ENCODE measurements at regions not wholly inside any gene's neighbourhood (a gene's known extent, or its start where the extent isn't known, plus 50 kb on each side); places are given as distances from the start of the nearest gene placed in this dataset.

DNA sequence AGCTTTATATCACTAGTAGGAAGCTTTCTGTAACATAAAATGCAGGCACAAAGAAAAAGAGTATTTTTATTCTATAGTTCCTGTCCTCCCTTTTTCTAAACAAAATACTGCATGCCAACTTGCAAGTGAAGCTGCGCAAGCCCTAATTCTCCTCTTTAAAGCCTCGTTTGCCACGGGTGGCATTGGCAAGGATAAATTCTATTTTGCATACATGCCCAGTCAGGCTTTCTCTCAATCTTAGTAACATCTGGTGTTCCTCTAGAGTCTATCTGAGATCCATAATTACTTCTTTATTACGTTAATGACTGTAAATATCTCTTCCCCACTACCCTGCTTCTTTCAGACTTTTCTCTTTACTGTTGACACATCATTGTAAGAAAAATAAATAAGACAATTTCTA lies 97.1 kb upstream of the DAAM1 start:
- Histone ChIP-seq H3K4me3 (no peak overlapping the region), H3K27ac (no peak overlapping the region), H3K4me1 (replicated peaks) (no peaks in the 10 kb centered on the region), H3K36me3 (no peaks in the 10 kb centered on the region), H3K27me3 (replicated peaks; ENCODE audit: insufficient read depth) (no peaks in the 10 kb centered on the region), H3K9me3 (no peaks in the 10 kb centered on the region)
- TF ChIP-seq CTCF (IDR thresholded peaks at IDR 0.05) (no peak), POLR2AphosphoS5 (IDR thresholded peaks at IDR 0.05) (no peak), POLR2A (IDR thresholded peaks at IDR 0.05) (no peak)
- 52% methylated on average over 4 of the region's 4 CpGs for WGBS
- DNase-seq (ENCODE audit: low spot score), result no peak
- intact Hi-C loops (cut with DNase I), result no loop called here

DNA sequence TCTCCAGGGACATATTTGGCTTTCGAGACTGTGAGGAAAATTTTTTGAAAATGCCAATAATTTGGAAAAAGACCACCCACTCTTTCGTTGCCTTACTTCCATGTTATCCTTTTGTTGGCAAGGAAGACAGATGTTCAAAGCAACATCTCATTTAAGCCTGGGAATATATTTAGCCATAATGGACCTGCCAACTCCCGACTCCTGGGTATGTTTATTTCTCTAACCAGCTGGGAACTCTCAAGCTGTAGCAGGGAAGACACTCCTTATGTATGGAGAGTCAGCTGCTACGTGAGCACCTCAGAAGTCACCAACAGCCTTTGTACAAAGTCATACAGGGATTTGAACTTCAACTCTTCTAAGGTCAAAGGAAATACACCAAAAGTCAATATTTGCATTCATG lies 96.5 kb upstream of the DAAM1 start:
- TF ChIP-seq CTCF (IDR thresholded peaks at IDR 0.05) (no peak), POLR2A (IDR thresholded peaks at IDR 0.05) (no peak), POLR2AphosphoS5 (IDR thresholded peaks at IDR 0.05) (no peak)
- no peak for DNase-seq (ENCODE audit: low spot score)
- Histone ChIP-seq H3K4me3 (no peak overlapping the region), H3K27me3 (replicated peaks; ENCODE audit: insufficient read depth) (no peaks in the 10 kb centered on the region), H3K9me3 (no peaks in the 10 kb centered on the region), H3K27ac (no peak overlapping the region), H3K36me3 (no peaks in the 10 kb centered on the region), H3K4me1 (replicated peaks) (no peaks in the 10 kb centered on the region)
- intact Hi-C loops (cut with DNase I), result no loop called here
- 69% methylated on average over 4 of the region's 4 CpGs for WGBS

GRCh38 chr14:59093902-59094301 lies 94.6 kb upstream of the DAAM1 start:
- H3K36me3 ChIP-seq, result no peaks in the 10 kb centered on the region
- intact Hi-C loops (cut with DNase I), result no loop called here
- H3K27me3 ChIP-seq (replicated peaks; ENCODE audit: insufficient read depth), result no peaks in the 10 kb centered on the region
- no peak overlapping the region for H3K4me3 ChIP-seq
- TF ChIP-seq POLR2AphosphoS5 (IDR thresholded peaks at IDR 0.05), result no peak
- TF ChIP-seq POLR2A (IDR thresholded peaks at IDR 0.05), result no peak
- no peak for TF ChIP-seq CTCF (IDR thresholded peaks at IDR 0.05)
- 67% methylated on average over 7 of the region's 7 CpGs for WGBS
- no peak overlapping the region for H3K27ac ChIP-seq
- no peak for DNase-seq (ENCODE audit: low spot score)
- no peaks in the 10 kb centered on the region for H3K4me1 ChIP-seq (replicated peaks)
- H3K9me3 ChIP-seq, result no peaks in the 10 kb centered on the region

DNA sequence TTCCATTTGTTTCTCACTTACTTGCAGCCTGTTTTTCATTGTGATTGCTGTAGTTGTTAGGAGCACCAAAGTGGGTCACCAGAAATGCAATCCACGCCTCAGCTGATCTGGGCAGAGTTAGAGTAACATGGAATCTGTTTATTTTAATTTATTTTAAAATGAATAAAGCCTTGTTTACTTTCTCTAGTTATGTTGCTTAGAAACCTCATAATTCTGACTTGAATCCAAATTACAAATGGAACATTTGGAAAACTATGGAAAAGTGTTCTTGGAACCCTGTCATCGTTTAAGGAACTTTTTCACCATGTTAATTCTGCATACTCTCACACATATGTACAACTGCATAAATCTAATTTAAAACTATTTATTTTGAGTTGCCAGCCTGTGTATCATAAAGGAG lies 92.2 kb upstream of the DAAM1 start:
- H3K27ac ChIP-seq, result no peak overlapping the region
- no peak overlapping the region for H3K4me3 ChIP-seq
- WGBS, result 32% methylated on average over 2 of the region's 2 CpGs
- no peaks in the 10 kb centered on the region for H3K4me1 ChIP-seq (replicated peaks)
- H3K9me3 ChIP-seq, result no peaks in the 10 kb centered on the region
- TF ChIP-seq CTCF (IDR thresholded peaks at IDR 0.05) (no peak), POLR2A (IDR thresholded peaks at IDR 0.05) (no peak), POLR2AphosphoS5 (IDR thresholded peaks at IDR 0.05) (no peak)
- DNase-seq (ENCODE audit: low spot score), result no peak
- no peaks in the 10 kb centered on the region for H3K36me3 ChIP-seq
- intact Hi-C loops (cut with DNase I), result no loop called here
- no peaks in the 10 kb centered on the region for H3K27me3 ChIP-seq (replicated peaks; ENCODE audit: insufficient read depth)

DNA sequence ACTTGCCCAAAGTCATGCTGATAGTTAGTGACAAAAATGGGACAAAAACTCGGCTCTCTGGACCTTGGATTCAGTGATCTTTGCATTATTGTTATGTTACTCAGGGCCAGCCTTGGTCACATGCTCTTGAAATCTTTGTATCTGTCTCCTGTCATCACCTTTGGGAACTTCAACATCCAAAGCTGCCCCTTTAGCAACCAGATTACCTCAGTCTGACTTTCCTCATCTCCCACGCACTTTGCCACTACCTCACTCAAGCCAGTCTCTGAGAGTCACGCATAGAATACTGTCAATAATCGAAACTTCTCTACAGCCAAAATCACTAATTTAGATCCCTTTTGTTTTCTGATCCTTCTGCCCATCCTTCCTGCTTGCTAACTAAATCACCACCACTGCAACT lies 90.8 kb upstream of the DAAM1 start:
- intact Hi-C loops (cut with DNase I), result no loop called here
- no peak overlapping the region for H3K4me3 ChIP-seq
- H3K36me3 ChIP-seq, result no peaks in the 10 kb centered on the region

More for the DNA sequence above, 90.8 kb upstream of the DAAM1 start:
- TF ChIP-seq CTCF (IDR thresholded peaks at IDR 0.05) (no peak), POLR2A (IDR thresholded peaks at IDR 0.05) (no peak), POLR2AphosphoS5 (IDR thresholded peaks at IDR 0.05) (no peak)
- H3K9me3 ChIP-seq, result no peaks in the 10 kb centered on the region
- H3K27ac ChIP-seq, result no peak overlapping the region
- H3K4me1 ChIP-seq (replicated peaks), result no peaks in the 10 kb centered on the region
- WGBS, result 98% methylated on average over 4 of the region's 4 CpGs
- no peak for DNase-seq (ENCODE audit: low spot score)
- no peaks in the 10 kb centered on the region for H3K27me3 ChIP-seq (replicated peaks; ENCODE audit: insufficient read depth)

All from prostate gland (tissue), 2 donors.